Trophoblast cell (in vitro differentiated cells and primary cell): ENCODE measurements at regions not wholly inside any gene's neighbourhood (a gene's known extent, or its start where the extent isn't known, plus 50 kb on each side); places are given as distances from the start of the nearest gene placed in this dataset.

Source experiments
- DNase-seq, 2 donors: peaks; one replicate each; pipeline ENCODE4 v3.0.0-alpha.2; 2016
- H2AFZ ChIP-seq: 2 replicates; pipeline ENCODE4 v1.6.1; 2013; ENCODE audit warnings: low read length, moderate library complexity, mild to moderate bottlenecking; ENCODE audit not compliant: insufficient read depth, poor library complexity
- H2AK5ac ChIP-seq: 2 replicates; pipeline ENCODE4 v1.6.1; 2013; ENCODE audit warnings: mild to moderate bottlenecking, low read length
- H2BK120ac ChIP-seq: 2 replicates; pipeline ENCODE4 v1.6.1; 2013; ENCODE audit warnings: low read length, mild to moderate bottlenecking, moderate library complexity; ENCODE audit not compliant: insufficient read depth, poor library complexity
- H2BK12ac ChIP-seq: 2 replicates; pipeline ENCODE4 v1.6.1; 2013; ENCODE audit warnings: mild to moderate bottlenecking, low read length, moderate library complexity
- H2BK5ac ChIP-seq: 2 replicates; pipeline ENCODE4 v1.6.1; 2013; ENCODE audit warnings: low read length, low read depth, moderate library complexity, mild to moderate bottlenecking; ENCODE audit not compliant: poor library complexity
- H3K14ac ChIP-seq: 2 replicates; pipeline ENCODE4 v1.6.1; 2013; ENCODE audit warnings: mild to moderate bottlenecking, low read length
- H3K18ac ChIP-seq: 2 replicates; pipeline ENCODE4 v1.6.1; 2013; ENCODE audit warnings: mild to moderate bottlenecking, low read length
- H3K23ac ChIP-seq: 2 replicates; pipeline ENCODE4 v1.6.1; 2013; ENCODE audit warnings: low read length
- H3K27ac ChIP-seq: 2 replicates; pipeline ENCODE4 v1.5.1; 2013; ENCODE audit warnings: low read depth, mild to moderate bottlenecking, inconsistent platforms, low read length, moderate library complexity
- H3K27me3 ChIP-seq: 2 replicates; pipeline ENCODE4 v1.6.1; 2013; ENCODE audit warnings: inconsistent platforms, mild to moderate bottlenecking, low read length, moderate library complexity; ENCODE audit not compliant: insufficient read depth
- H3K36me3 ChIP-seq, 2 experiments: 1 replicate in 1 of 2; 2 replicates in 1 of 2; pipeline ENCODE4 v1.6.1; 2013; ENCODE audit warnings: low read length in 2 of 2, mild to moderate bottlenecking in 2 of 2, moderate library complexity in 1 of 2; ENCODE audit not compliant: insufficient read depth in 2 of 2, control insufficient read depth in 1 of 2
- H3K4ac ChIP-seq: 2 replicates; pipeline ENCODE4 v1.6.1; 2013; ENCODE audit warnings: low read depth, mild to moderate bottlenecking, low read length, moderate library complexity
- H3K4me1 ChIP-seq, 2 experiments: 1 replicate in 1 of 2; 2 replicates in 1 of 2; pipeline ENCODE4 v1.6.1; 2013; ENCODE audit warnings: low read length in 2 of 2, mild to moderate bottlenecking in 2 of 2, moderate library complexity in 1 of 2; ENCODE audit not compliant: insufficient read depth in 2 of 2, control insufficient read depth in 1 of 2
- H3K4me2 ChIP-seq: 2 replicates; pipeline ENCODE4 v1.6.1; 2013; ENCODE audit warnings: inconsistent platforms, mild to moderate bottlenecking, low read length, moderate library complexity
- H3K4me3 ChIP-seq: 2 replicates; pipeline ENCODE4 v1.5.1; 2013; ENCODE audit warnings: mild to moderate bottlenecking, low read depth, low read length, inconsistent platforms
- H3K79me1 ChIP-seq: one replicate; pipeline ENCODE4 v1.6.1; 2013; ENCODE audit warnings: low read length
- H3K79me2 ChIP-seq: 2 replicates; pipeline ENCODE4 v1.6.1; 2013; ENCODE audit warnings: low read length, mild to moderate bottlenecking; ENCODE audit not compliant: control insufficient read depth, insufficient read depth, poor library complexity
- H3K9ac ChIP-seq: 2 replicates; pipeline ENCODE4 v1.6.1; 2013; ENCODE audit warnings: mild to moderate bottlenecking, low read length
- H3K9me3 ChIP-seq: 2 replicates; pipeline ENCODE4 v1.6.1; 2013; ENCODE audit warnings: low read depth, mild to moderate bottlenecking, control low read depth, inconsistent platforms, low read length; ENCODE audit not compliant: insufficient read depth
- H4K12ac ChIP-seq: 2 replicates; pipeline ENCODE4 v1.6.1; 2013; ENCODE audit warnings: low read depth, mild to moderate bottlenecking, low read length, moderate library complexity
- H4K8ac ChIP-seq: 2 replicates; pipeline ENCODE4 v1.6.1; 2013; ENCODE audit warnings: low read depth, mild to moderate bottlenecking, low read length, moderate library complexity
- H4K91ac ChIP-seq: one replicate; pipeline ENCODE4 v1.6.1; 2013; ENCODE audit warnings: low read depth, mild to moderate bottlenecking, low read length, moderate library complexity
- WGBS: extraction: QIAGEN DNeasy Blood & Tissue Kit; methylation state at CpG from one replicate; pipeline ENCODE4 v1.1.7; 2013; ENCODE audit warnings: missing lambda C conversion rate; ENCODE audit not compliant: insufficient read length, insufficient coverage; ENCODE audit errors: extremely low coverage; 5-methylcytosine and 5-hydroxymethylcytosine counted together

- Histone ChIP-seq H2AK5ac (no peak overlapping the region), H4K12ac (no peak overlapping the region), H4K8ac (no peak overlapping the region), H3K4ac (no peak overlapping the region), H3K18ac (no peak overlapping the region), H2BK5ac (no peak overlapping the region), H3K4me3 (no peak overlapping the region), H3K79me2 (no peaks in the 10 kb centered on the region), H4K91ac (no peak overlapping the region), H3K9ac (no peak overlapping the region), H3K4me2 (no peak overlapping the region), H3K27ac (no peak overlapping the region), H3K27me3 (no peaks in the 10 kb centered on the region), H2BK120ac (no peak overlapping the region), H3K79me1 (peaks cover 3% of the 10 kb centered on the region), H3K36me3 (no peaks in the 10 kb centered on the region), H2AFZ (no peak overlapping the region), H3K9me3 (peaks cover 1% of the 10 kb centered on the region), H3K4me1 (no peaks in the 10 kb centered on the region), H2BK12ac (no peak overlapping the region), H3K23ac (no peak overlapping the region), H3K14ac (no peak overlapping the region)
- peak in 1 of 2 donors; percentile 10 for DNase-seq
- WGBS = 100% methylated on average over 1 of the region's 9 CpGs
These were observed 505.5 kb downstream of the ANKRD50 start for GRCh38 chr4:124206779-124207605.

DNA sequence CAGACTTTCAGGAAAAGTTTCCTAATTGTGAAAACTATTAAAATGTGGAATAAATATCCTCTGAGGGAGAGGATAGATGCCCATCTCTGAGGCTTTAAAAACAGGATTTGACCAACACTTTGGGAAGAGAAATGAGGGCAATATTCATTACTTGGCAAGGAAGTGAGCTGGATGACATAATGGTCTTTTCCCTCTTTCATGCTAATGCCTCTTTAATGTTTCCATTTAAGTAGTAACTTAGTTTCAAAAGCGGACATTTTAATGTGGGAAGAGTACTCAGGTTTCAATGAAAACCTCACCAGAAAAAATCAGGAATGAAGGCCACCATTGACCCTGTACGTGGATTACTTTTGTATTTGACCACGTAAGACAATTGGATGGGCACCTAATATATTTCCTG, 503.3 kb downstream of the ANKRD50 start:
- Histone ChIP-seq H3K79me2 (no peaks in the 10 kb centered on the region), H2BK120ac (no peak overlapping the region), H2BK5ac (no peak overlapping the region), H3K9me3 (peaks cover 1% of the 10 kb centered on the region), H3K4me1 (no peaks in the 10 kb centered on the region), H3K79me1 (peaks cover 3% of the 10 kb centered on the region), H2AFZ (no peak overlapping the region), H3K4me2 (no peak overlapping the region), H3K23ac (no peak overlapping the region), H2AK5ac (no peak overlapping the region), H4K8ac (no peak overlapping the region), H4K91ac (no peak overlapping the region), H3K14ac (no peak overlapping the region), H3K36me3 (no peaks in the 10 kb centered on the region), H3K4ac (no peak overlapping the region), H4K12ac (no peak overlapping the region), H2BK12ac (no peak overlapping the region), H3K9ac (no peak overlapping the region), H3K4me3 (no peak overlapping the region), H3K18ac (no peak overlapping the region), H3K27ac (no peak overlapping the region), H3K27me3 (no peaks in the 10 kb centered on the region)
- no peak for DNase-seq
- no CpG with 5 or more reads among the region's 3 CpGs for WGBS

GRCh38 chr4:124209626-124210025, 502.9 kb downstream of the ANKRD50 start:
- Histone ChIP-seq H2BK5ac (no peak overlapping the region), H3K9ac (no peak overlapping the region)

GRCh38 chr4:124210746-124211145, 501.8 kb downstream of the ANKRD50 start:
- Histone ChIP-seq H3K4me3 (no peak overlapping the region), H3K36me3 (no peaks in the 10 kb centered on the region), H3K9me3 (no peaks in the 10 kb centered on the region), H3K79me1 (peaks cover 1% of the 10 kb centered on the region), H2BK5ac (no peak overlapping the region), H3K79me2 (no peaks in the 10 kb centered on the region), H4K91ac (no peak overlapping the region), H2BK12ac (no peak overlapping the region), H3K18ac (no peak overlapping the region), H3K23ac (no peak overlapping the region), H3K4me1 (no peaks in the 10 kb centered on the region), H3K4me2 (no peak overlapping the region), H4K12ac (no peak overlapping the region), H3K4ac (no peak overlapping the region), H2AK5ac (no peak overlapping the region), H2AFZ (no peak overlapping the region), H3K27ac (no peak overlapping the region), H3K14ac (no peak overlapping the region), H3K27me3 (no peaks in the 10 kb centered on the region), H2BK120ac (no peak overlapping the region), H4K8ac (no peak overlapping the region), H3K9ac (no peak overlapping the region)
- WGBS = 100% methylated on average over 2 of the region's 2 CpGs
- no peak for DNase-seq

More at GRCh38 chr4:124209626-124210025, 502.9 kb downstream of the ANKRD50 start:
- H4K91ac ChIP-seq = no peak overlapping the region
- DNase-seq = no peak
- no peak overlapping the region for H2AK5ac ChIP-seq
- H3K4me3 ChIP-seq = no peak overlapping the region
- H3K9me3 ChIP-seq = peaks cover 1% of the 10 kb centered on the region
- WGBS = no CpG with 5 or more reads among the region's 2 CpGs
- no peaks in the 10 kb centered on the region for H3K4me1 ChIP-seq
- H3K18ac ChIP-seq = no peak overlapping the region
- no peak overlapping the region for H3K23ac ChIP-seq
- no peak overlapping the region for H4K12ac ChIP-seq
- H2AFZ ChIP-seq = no peak overlapping the region
- no peaks in the 10 kb centered on the region for H3K79me2 ChIP-seq
- peaks cover 3% of the 10 kb centered on the region for H3K79me1 ChIP-seq
- H3K4me2 ChIP-seq = no peak overlapping the region
- H4K8ac ChIP-seq = no peak overlapping the region
- no peak overlapping the region for H3K14ac ChIP-seq
- no peak overlapping the region for H2BK12ac ChIP-seq
- no peaks in the 10 kb centered on the region for H3K36me3 ChIP-seq
- H3K27ac ChIP-seq = no peak overlapping the region
- H3K27me3 ChIP-seq = no peaks in the 10 kb centered on the region
- H3K4ac ChIP-seq = no peak overlapping the region
- no peak overlapping the region for H2BK120ac ChIP-seq
